HG02970 (cell line): ENCODE measurements at regions not wholly inside any gene's neighbourhood (a gene's known extent, or its start where the extent isn't known, plus 50 kb on each side); places are given as distances from the start of the nearest gene placed in this dataset.

ENCODE experiments used
- ATAC-seq: cut with Tn5 transposase; IDR thresholded peaks from one replicate; pipeline ENCODE4 v1.9.1; 2021; ENCODE audit warnings: mild to moderate bottlenecking, moderate library complexity, moderate number of reproducible peaks; ENCODE audit not compliant: unreplicated experiment, low FRiP score

DNA sequence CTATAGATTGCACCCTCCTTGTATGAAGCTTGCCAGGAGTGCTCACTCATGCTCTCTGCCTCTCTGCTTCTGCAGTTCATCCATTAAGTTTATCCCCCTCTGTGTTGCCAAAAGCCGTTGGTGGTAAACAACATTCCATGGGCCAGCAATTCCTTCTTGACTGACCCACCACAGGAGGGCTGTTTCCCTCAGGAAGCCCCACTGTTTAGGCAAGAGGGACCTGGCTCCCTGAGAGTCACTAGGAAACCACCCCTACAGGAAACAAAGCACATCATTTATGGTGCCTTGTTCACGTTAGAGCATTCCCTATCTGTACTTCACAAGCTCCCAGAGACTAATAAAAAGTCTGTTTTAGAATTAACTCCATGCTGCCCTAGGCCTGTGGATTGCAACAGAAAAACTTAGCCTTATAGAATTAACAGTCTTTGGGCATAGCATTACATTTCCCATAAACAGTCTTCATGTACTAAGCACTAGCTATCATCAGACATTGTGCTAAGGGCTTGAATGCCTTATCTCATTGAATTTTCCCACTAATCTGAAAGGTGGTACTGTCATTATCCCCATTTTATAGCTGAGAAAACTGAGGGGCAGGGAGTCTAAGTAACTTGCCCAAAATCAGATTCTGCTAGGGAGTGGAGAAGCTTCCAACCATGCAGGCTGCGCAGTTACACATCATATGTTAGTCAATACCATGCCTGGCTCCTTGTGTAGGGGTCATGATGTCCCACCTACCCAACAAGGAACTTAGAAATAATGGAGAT lies 149.9 kb downstream of the SHQ1 start:
- ATAC-seq: no peak

DNA sequence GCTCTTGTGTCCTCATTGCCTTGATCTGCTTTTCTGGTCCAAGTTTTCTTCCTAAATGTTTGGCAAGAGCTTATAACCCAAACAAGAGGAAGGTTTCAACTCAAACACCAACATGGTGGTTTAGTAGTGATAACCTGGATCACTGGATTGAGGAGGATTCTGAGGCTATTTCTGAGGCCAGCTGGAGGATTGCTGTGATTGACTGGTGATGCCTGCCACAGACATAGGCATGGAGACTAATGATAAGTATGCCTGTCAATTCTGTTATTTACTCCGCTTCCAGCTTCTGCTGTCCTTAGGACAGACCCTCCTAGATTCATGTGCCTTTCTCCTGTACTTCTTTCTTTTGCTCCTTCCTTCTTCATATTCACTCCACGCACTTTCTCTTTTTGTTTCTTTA lies 150.5 kb downstream of the SHQ1 start:
- no peak for ATAC-seq

DNA sequence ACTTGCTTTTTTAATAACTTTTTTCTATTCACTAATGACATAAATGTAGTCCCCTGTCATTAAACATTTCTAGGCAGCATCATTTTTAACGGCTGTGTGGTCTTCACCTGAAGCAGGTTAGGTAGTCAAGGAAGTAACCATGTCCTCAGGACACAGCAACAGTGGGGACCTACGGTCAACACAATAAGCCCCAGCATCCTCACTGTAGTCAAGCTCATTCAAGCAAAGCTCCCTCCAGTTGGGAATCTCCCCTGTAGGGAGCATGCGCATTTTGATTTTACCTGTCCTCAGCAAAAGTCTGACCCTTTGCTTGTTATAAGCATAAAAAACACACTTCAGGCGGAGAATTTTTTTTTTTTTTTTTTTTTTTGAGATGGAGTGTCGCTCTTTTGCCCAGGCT lies 151.4 kb downstream of the SHQ1 start:
- ATAC-seq: no peak

DNA sequence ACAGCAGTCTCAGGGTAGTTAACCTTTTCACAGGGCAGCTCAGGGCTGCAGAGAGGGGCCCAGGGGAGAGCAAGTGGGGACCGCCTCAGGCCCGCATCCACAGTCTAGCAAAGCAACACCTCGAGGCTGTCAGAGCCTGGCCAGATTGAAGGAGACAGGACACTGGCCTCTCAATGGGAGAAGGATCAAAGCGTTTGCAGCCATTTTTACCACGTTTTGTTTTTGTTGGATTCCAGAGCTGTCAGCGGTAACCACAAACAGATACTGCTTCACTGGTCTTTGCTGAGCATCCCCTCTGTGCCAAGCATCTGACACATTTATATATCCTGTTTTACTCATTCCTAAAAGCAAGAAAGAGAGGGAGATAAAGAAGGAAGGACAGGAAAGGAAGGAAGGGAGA lies 153.8 kb downstream of the SHQ1 start:
- no peak for ATAC-seq

DNA sequence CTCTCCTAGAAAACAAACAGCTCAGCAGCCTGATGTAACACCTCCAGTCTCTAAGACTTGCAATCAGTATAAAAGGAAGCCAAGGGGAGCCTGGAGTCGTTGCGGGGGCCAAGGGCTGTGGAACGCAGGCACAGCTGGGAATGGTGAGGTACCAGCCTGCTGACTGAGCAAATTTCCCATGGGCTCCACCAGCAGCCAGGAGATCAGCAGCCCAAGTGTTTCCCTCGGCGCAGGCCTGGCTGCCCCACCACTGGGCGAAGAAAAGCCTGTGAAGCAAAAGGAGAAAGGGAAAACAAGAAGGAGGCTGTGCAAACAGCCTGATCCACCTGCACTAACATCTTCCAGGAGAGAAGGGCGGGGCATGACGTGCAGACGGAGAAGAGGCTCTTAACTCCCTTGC lies 155.3 kb downstream of the SHQ1 start:
- no peak for ATAC-seq

DNA sequence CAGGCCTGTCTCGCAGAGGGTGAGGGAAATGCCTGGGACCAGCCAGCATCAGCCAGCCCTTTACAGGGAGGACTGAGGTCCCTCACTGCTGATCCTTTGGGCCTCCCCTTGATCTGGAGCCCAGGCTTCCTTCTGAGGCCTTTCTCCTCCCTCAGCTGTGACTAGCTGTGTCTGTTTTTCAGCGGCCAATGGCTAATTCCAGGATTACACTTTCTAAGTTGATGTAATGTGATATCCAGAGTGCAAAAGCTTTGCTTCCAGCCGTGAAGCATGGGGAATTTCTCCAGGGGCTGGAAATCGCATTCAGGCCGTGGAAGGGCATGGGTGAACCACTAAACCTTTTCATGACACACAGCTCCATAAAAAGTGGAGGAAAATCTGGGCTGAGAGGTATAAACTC lies 157.6 kb downstream of the SHQ1 start:
- no peak for ATAC-seq

DNA sequence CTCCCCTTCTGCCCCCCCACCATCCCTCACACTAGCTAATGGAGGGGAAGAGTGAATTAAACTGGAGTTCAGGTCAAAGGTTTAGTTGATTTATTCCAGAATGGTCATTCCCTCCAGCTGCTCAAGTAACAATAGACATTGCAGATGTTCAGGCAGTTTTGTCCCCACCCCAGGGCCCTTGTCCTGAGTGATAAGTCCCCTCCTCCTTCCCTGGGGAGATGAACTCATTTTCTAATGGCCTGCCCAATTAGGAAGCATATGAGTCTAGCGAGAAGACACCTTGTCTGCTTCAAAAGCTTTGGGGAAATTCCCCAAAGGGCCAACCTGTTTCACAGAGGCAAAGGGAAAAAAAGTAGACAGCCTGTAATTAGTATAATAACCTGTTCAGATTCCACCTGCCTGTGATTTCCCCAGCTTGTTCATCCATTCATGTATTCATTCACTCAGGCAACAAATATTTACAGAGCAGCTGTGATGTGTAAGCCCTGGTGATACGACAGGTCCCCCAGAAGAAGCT lies 165.3 kb downstream of the SHQ1 start:
- ATAC-seq: no peak

DNA sequence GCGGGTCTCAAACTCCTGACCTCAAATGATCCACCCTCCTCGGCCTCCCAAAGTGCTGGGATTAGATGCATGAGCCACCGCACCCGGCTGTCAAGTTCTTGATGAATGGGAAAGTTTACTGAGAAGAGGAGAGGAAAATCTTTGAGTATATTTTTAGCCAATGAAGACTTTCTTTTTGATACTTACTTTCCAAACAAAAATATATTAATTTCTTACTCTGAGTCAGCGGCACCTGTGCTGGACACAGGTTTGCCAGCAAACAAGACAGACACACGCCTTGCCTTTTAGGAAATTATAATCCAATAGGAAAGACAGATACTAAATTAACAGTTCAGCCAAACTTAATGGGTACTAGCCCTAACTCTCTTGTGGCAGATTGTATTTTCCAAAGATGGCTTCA lies 166.6 kb downstream of the SHQ1 start:
- ATAC-seq: no peak

DNA sequence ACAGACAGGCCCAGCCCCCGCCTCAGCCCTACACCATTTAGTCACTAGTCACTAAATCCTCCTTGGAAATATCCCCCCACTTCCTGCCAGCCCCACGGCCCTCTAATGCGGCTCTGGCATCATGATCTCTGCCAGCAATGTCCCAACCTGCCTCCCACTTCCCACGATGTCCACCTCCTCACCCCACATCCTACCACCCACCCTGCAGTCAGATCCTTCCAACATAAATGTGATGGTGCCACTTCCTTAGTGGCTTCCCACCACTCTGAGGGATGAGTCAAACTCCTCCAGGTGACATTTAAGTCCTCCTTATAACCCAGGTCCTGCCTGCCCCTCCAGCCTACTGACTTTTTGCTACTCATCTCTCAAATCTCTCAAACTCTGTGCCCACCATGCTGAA lies 167.5 kb downstream of the SHQ1 start:
- ATAC-seq: no peak

DNA sequence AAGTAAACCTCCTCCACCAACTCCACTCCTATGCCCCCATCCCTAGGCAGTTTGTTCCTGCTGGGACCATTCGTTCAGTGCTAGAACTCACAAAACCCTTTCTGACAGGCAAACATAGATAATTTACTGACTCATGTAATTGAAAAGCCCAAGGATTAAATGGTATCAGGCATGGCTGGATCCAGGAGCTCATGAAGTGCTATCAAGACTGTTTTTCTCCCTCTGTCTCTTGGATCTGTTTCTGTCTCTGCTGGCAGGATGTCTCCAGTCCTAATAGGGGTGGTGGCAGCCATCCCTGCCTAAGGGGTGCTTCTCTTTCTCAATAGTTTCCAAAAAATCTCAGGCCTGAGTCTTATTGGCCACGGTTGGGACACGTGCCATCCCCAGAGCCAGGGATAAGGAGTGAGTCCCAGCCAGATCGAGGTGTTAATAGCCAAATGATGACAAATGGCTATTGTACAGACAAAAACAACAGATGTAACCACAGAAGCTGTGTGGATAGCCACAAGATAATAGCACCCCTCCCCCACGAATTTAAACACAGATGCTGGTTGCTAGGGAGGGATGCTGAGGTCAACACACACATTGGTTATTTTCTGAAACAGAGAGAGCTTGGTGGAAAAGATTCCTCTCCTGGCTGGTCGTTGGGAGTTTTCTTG lies 168.6 kb downstream of the SHQ1 start:
- no peak for ATAC-seq

DNA sequence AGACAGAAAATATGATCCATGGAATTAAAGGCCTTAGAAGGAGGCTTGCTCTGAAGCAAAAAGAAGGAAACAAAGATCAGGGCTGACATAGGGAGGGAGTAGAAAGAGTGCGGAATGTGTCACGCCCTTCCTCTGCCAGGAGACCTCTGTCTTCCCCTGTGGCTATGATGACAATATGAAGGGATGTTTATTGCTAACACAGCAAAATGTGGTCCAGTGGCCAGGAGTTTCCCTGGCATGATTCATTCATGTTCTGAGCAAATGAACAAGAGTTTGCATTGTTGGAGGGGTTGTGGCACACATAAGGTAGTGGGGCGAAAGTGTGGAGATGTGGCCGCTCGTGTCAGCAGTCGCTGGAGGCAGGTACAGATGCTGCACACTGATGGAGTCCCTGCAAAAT lies 169.4 kb downstream of the SHQ1 start:
- no peak for ATAC-seq

DNA sequence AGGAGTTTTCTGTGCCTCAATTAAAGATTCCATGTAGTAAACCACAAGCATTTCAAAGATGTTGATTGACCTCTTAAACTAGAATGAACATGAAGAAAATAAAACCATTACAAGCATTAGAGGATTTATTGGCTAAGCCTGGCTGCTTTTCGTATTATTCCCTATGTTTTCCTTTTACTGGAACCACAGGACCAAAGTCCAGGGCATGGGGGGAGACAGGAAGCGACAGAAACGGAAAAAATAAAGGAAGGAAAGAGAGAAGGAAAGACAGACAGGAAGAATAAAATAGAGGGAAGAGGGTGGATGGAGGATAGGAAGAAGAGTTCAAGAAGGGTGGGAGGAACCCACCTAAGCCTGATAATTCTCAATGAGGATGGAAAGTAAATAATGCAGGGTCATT lies 169.9 kb downstream of the SHQ1 start:
- ATAC-seq: no peak

DNA sequence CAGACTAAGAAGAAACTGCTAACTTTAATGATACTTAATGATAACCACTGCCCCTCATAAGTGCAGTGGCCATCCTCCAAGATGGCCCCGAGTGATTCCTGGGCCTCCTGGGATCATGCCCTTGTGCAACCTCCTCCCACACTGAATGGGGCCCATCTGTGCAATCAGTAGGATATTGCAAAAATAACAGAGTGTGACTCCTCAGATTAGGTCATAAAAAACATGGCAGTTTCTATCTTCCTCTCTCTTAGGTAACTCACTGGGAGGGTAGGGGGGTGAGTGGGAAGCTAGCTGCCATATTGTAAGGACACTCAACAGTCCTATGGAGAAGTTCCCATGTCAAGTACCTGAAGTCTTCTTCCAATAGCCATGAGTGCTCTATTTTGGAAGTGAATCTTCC lies 173.0 kb downstream of the SHQ1 start:
- ATAC-seq: no peak

DNA sequence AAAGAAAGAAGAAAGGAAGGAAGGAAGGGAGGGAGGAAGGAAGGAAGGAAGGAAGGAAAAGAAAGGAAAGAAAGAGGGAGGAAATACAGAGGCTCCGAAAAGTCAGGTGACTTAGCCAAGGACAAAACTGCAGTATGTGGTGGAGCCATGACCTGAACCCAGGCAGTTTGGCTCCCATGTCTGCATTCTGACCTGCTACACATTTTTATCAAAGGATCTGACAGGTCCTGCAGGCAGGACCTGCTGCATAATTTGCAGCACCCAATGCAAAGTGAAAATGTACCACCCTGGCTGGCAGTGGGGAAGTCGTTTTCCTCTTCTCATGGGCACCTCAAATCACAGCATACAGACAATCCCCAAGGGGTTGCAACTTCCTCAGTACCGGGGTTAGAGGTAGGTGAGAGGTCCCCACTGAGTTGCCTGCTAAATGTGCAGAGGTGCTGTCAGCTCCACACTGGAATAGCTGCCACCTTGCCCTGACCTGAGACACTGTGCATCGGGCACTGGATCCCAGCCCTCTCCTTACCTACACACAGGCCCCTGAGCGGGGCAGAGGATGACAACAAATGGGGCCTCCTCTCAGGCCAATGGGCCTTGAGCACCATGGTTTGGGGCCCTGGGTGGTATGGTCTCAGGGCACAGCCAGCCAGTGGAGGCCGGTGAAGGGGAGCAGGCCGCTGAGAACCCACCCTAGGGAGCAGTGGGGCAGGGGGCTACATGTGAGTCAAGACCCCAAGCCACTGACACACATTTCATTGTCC lies 175.1 kb downstream of the SHQ1 start:
- no peak for ATAC-seq

DNA sequence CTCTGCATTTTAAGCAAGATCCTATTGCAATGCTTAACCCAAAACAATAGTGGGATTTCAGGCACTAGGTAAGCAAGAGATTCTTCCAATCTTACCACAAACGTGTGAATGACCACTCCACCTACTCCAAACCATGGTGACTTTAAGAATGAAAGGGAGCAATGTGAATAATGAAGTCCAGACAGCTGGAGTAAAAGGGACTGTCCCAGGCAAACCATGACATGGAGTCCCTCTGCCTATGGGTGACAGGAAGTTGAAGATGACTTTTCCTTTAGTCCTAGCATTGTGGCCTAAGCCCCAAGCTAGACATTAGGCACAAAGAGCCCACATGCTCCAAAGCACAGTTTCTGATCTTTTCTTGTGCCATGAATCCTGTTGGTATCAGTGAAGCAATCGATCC lies 179.0 kb downstream of the SHQ1 start:
- no peak for ATAC-seq

DNA sequence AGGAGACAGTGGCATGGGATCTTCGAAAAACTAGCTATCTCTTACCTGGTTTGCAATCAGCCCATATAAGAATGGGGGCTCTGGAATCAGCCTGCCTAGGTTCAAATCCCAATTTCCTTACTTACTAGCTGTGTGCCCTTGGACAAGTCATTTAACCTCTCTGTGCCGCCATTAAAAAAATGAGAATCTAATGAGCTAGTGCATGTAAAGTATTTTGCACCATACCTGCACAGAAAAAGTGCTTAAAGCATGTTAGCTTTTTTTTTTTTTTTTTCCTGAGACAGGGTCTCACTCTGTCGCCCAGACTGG lies 181.8 kb downstream of the SHQ1 start:
- ATAC-seq: no peak

DNA sequence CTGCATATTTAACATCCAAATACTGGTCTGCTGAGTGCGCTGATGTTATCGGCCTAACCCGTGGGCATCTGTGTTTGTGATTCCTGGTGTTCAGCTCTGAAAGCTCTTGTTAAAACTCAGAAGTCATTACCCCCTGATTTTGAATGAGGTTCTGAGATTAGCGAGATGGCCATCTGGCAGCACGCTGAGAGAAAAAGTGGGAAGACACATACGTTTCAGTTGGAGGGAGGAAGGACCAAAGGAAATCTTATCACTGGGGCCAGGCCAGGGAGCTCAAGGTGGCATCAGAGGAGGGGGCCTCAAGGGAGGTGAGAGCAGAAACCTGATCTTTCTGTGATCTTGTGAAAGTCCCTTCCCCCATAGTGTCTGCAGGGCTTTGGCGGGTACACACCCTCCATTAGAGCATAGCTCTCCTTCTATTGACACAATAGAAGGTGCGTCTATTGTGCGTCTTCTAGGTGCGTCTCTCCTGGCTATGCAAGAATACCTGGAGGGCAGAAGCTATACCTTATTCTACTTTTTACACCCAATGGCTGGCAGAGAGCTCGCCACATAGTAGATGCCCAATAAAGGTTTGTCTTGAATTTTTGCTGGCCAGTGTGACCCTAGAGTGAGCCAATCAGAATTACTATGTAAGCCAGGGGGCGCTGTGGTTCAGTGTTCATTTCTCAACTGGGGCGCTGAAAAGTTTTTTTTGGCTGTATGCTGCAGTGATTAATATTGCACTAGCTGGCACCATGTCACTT lies 182.4 kb downstream of the SHQ1 start:
- ATAC-seq: no peak

DNA sequence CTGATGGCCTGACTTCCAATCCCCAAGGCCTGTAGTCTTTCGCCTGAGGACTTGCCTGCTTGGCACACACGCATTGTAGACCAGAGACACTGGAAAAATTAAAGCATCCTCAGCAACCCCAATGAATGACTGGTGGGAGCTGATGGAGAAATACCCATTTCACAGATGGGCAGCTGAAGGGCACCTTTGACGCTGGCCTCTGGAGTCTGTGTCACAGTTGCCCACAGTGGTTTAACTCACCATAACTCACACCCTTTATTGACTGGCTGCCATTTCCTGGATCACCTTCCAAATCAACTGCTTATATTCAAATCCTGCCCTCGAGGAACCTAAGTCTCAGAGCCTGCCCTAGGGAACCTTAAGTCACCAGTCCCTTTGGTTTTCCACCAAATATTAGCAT lies 183.1 kb downstream of the SHQ1 start:
- ATAC-seq: no peak

DNA sequence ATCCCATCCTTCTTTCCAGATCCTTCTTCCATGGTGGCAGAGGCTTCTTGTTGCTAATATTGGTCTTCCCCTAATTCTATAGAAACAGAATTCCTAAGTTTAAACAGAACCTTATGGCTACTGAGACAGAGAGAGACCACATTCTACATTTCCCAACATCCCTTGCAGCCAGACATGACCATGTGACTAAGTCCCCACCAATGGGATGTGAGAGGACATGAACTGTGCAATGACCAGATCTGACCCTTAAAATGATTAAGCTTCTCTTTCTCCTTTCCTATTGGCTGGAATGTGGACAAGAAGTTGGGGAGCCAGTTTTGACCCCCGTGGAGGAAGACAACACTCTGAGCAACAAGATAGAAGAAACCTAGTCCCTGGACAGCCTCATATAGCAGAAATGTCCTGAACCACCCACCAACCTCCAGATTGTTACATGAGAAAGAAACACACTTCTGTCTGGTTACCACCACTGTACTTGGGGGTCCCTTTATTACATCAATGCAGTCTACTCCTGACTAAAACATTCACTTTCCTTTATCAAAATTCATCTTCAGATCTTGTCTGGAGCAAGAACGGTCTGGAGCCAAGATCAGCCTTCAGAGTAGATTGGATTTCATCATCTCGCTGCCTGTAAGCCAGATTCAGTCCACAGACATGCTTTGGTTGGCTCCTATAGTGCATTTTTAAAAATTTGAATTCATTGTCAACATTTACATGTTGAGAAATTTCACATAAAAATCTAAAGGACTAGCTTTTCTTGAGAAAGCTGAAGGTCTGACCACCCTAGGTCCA lies 183.9 kb downstream of the SHQ1 start:
- no peak for ATAC-seq

DNA sequence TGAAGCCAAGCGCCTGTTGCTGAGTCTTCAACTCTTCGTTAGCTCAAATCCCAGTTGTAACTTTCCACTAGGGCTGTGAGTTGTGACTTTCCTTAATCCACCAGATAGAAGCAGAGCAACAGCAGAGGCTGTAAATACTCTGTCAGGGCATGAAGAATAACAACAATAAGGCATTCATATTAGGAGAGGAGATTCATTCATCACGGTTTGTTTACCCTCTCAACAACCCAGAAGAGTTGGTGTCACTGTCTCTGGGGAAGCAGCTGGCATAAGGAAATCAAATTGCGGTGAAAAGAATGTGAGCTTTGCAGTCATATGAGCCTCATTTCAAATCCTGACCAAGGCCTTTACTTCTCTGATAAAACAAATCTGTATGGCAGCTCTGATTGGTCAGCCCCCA lies 184.8 kb downstream of the SHQ1 start:
- ATAC-seq: no peak
